Tibial artery (tissue), 4 donors: ENCODE measurements at regions not wholly inside any gene's neighbourhood (a gene's known extent, or its start where the extent isn't known, plus 50 kb on each side); places are given as distances from the start of the nearest gene placed in this dataset.
"Not testable (repeated sequence)": the region's sequence is repeated elsewhere in the genome, so short reads cannot be mapped to it uniquely, and the experiment has no call there.

ENCODE experiments used
- DNase-seq, 2 donors: peaks; one replicate each; pipeline ENCODE4 v3.0.0-alpha.2; 2019
- H3K27ac ChIP-seq, 2 donors: fragments of 200-600 bp; sonication (generic) in 1 of 2; 1 replicate in 1 of 2; 2 replicates in 1 of 2; pipeline ENCODE4 v1.5.1; 2018 to 2019; ENCODE audit warnings: mild to moderate bottlenecking in 1 of 2
- H3K27me3 ChIP-seq, 2 donors: fragments of 200-600 bp; sonication (generic) in 1 of 2; one replicate each; pipeline versions ENCODE4 v1.5.1 to v1.6.0; 2016 to 2019
- H3K36me3 ChIP-seq, 3 donors: fragments of 200-600 bp; sonication (generic) in 2 of 3; one replicate each; pipeline ENCODE4 v1.5.1; 2016 to 2019; ENCODE audit warnings: mild to moderate bottlenecking in 2 of 3
- H3K4me1 ChIP-seq, 4 donors: fragments of 200-600 bp; sonication (generic) in 2 of 4; 1 replicate in 3 of 4; 2 replicates in 1 of 4; pipeline ENCODE4 v1.5.1; 2016 to 2019
- H3K4me3 ChIP-seq, 2 donors: fragments of 200-600 bp; sonication (generic) in 1 of 2; 1 replicate in 1 of 2; 2 replicates in 1 of 2; pipeline ENCODE4 v1.5.1; 2018 to 2019; ENCODE audit warnings: mild to moderate bottlenecking in 2 of 2
- H3K9me3 ChIP-seq, 3 donors: fragments of 200-600 bp; sonication (generic) in 1 of 3; one replicate each; pipeline ENCODE4 v1.5.1; 2016 to 2019
- CTCF ChIP-seq, 2 experiments: fragments of 200-600 bp in 1 of 2; fragments of 450-650 bp in 1 of 2; IDR thresholded peaks; one replicate each; pipeline ENCODE4 v1.5.1; 2017 to 2019; ENCODE audit warnings: antibody characterized with exemption in 2 of 2, mild to moderate bottlenecking in 1 of 2, moderate library complexity in 1 of 2
- intact Hi-C: fragments of 100-400 bp; cut with DNase I; formaldehyde crosslinking; loops from one replicate; pipeline ENCODE4 v1.15.0; 2023; ENCODE audit warnings: low total_unique reads

- DNase-seq = no peak
- TF ChIP-seq CTCF (IDR thresholded peaks at IDR 0.05) = no peak
- H3K4me1 ChIP-seq = no peaks in the 10 kb centered on the region
- intact Hi-C loops = no loop called here
- H3K9me3 ChIP-seq = no peaks in the 10 kb centered on the region
- no peaks in the 10 kb centered on the region for H3K27me3 ChIP-seq
- no peak overlapping the region for H3K4me3 ChIP-seq
- H3K27ac ChIP-seq = no peak overlapping the region
- no peaks in the 10 kb centered on the region for H3K36me3 ChIP-seq
Observed at GRCh38 chr5:89178541-89178940, 295.6 kb upstream of the MEF2C start.

- no peak for DNase-seq
- TF ChIP-seq CTCF (IDR thresholded peaks at IDR 0.05) = no peak
- intact Hi-C loops = no loop called here
- Histone ChIP-seq H3K4me3 (no peak overlapping the region), H3K27ac (no peak overlapping the region), H3K9me3 (no peaks in the 10 kb centered on the region), H3K36me3 (no peaks in the 10 kb centered on the region), H3K4me1 (no peaks in the 10 kb centered on the region), H3K27me3 (no peaks in the 10 kb centered on the region)
Observed at GRCh38 chr5:89173528-89173927, 290.5 kb upstream of the MEF2C start.

GRCh38 chr5:89168766-89169165 lies 285.8 kb upstream of the MEF2C start:
- intact Hi-C loops = loop anchor here (1.0 kb wide), 1 partner anchor 25 kb away; no protein-coding TSS in a partner anchor
- no peak overlapping the region for H3K4me3 ChIP-seq
- H3K9me3 ChIP-seq = no peaks in the 10 kb centered on the region
- TF ChIP-seq CTCF (IDR thresholded peaks at IDR 0.05) = no peak
- no peak overlapping the region for H3K27ac ChIP-seq
- no peaks in the 10 kb centered on the region for H3K27me3 ChIP-seq
- no peaks in the 10 kb centered on the region for H3K36me3 ChIP-seq
- no peak for DNase-seq
- H3K4me1 ChIP-seq = no peaks in the 10 kb centered on the region

GRCh38 chr5:89164703-89165102 lies 281.7 kb upstream of the MEF2C start:
- DNase-seq, H3K27ac ChIP-seq, intact Hi-C loops, H3K4me1 ChIP-seq, H3K4me3 ChIP-seq, H3K27me3 ChIP-seq, H3K9me3 ChIP-seq, H3K36me3 ChIP-seq: not testable (repeated sequence)

- H3K4me1 ChIP-seq = no peaks in the 10 kb centered on the region
- H3K36me3 ChIP-seq = no peaks in the 10 kb centered on the region
- no peak for TF ChIP-seq CTCF (IDR thresholded peaks at IDR 0.05)
- H3K9me3 ChIP-seq = no peaks in the 10 kb centered on the region
- H3K27ac ChIP-seq = no peak overlapping the region
- no peaks in the 10 kb centered on the region for H3K27me3 ChIP-seq
- no peak overlapping the region for H3K4me3 ChIP-seq
- intact Hi-C loops = no loop called here
- DNase-seq = no peak
Observed at GRCh38 chr5:89156226-89156625, 273.2 kb upstream of the MEF2C start.

GRCh38 chr5:89147031-89147430 lies 264.0 kb upstream of the MEF2C start:
- no peaks in the 10 kb centered on the region for H3K27me3 ChIP-seq
- H3K4me1 ChIP-seq = no peaks in the 10 kb centered on the region
- no peak overlapping the region for H3K27ac ChIP-seq
- intact Hi-C loops = no loop called here
- no peaks in the 10 kb centered on the region for H3K9me3 ChIP-seq
- TF ChIP-seq CTCF (IDR thresholded peaks at IDR 0.05) = no peak
- DNase-seq = no peak
- no peak overlapping the region for H3K4me3 ChIP-seq
- no peaks in the 10 kb centered on the region for H3K36me3 ChIP-seq
